Skeletal muscle tissue (tissue), 3 donors: ENCODE measurements at regions not wholly inside any gene's neighbourhood (a gene's known extent, or its start where the extent isn't known, plus 50 kb on each side); places are given as distances from the start of the nearest gene placed in this dataset.

Experiments used
- H3K27ac ChIP-seq: one replicate; pipeline ENCODE4 v1.7.0; 2013; ENCODE audit warnings: mild to moderate bottlenecking, low read depth, low read length, inconsistent platforms
- H3K27me3 ChIP-seq, 3 donors: one replicate each; pipeline ENCODE4 v1.7.0; 2013; ENCODE audit warnings: low read length in 3 of 3; ENCODE audit not compliant: control insufficient read depth in 3 of 3, insufficient read depth in 3 of 3
- H3K36me3 ChIP-seq, 3 donors: one replicate each; pipeline ENCODE4 v1.7.0; 2013; ENCODE audit warnings: low read length in 3 of 3; ENCODE audit not compliant: control insufficient read depth in 3 of 3, insufficient read depth in 3 of 3
- H3K4me1 ChIP-seq, 3 donors: one replicate each; pipeline ENCODE4 v1.7.0; 2013; ENCODE audit warnings: low read length in 3 of 3, mild to moderate bottlenecking in 3 of 3; ENCODE audit not compliant: control insufficient read depth in 3 of 3, insufficient read depth in 3 of 3
- H3K4me3 ChIP-seq, 3 donors: one replicate each; pipeline ENCODE4 v1.7.0; 2013; ENCODE audit warnings: low read length in 3 of 3
- H3K9ac ChIP-seq, 3 donors: one replicate each; pipeline ENCODE4 v1.7.0; 2013; ENCODE audit warnings: low read length in 3 of 3, mild to moderate bottlenecking in 3 of 3, moderate library complexity in 2 of 3, low read depth in 1 of 3
- H3K9me3 ChIP-seq, 3 donors: one replicate each; pipeline ENCODE4 v1.7.0; 2013; ENCODE audit warnings: low read length in 3 of 3; ENCODE audit not compliant: control insufficient read depth in 3 of 3
- donor health status: Osteomylitis.

- no peak overlapping the region for H3K27ac ChIP-seq
- H3K36me3 ChIP-seq: no peaks in the 10 kb centered on the region
- H3K4me1 ChIP-seq: no peaks in the 10 kb centered on the region
- no peaks in the 10 kb centered on the region for H3K27me3 ChIP-seq
- H3K9me3 ChIP-seq: no peaks in the 10 kb centered on the region
- H3K4me3 ChIP-seq: no peak overlapping the region
- H3K9ac ChIP-seq: no peak overlapping the region
Measured at GRCh38 chr20:24131684-24132083, 143.1 kb upstream of the GGTLC1 start.

GRCh38 chr20:24131281-24131680 is 142.7 kb upstream of the GGTLC1 start:
- H3K9ac ChIP-seq: no peak overlapping the region

GRCh38 chr20:24129641-24130040 is 141.1 kb upstream of the GGTLC1 start:
- no peaks in the 10 kb centered on the region for H3K4me1 ChIP-seq
- H3K27ac ChIP-seq: no peak overlapping the region
- no peak overlapping the region for H3K9ac ChIP-seq
- no peaks in the 10 kb centered on the region for H3K27me3 ChIP-seq
- no peaks in the 10 kb centered on the region for H3K9me3 ChIP-seq
- no peak overlapping the region for H3K4me3 ChIP-seq
- H3K36me3 ChIP-seq: no peaks in the 10 kb centered on the region

More at GRCh38 chr20:24131281-24131680, 142.7 kb upstream of the GGTLC1 start:
- H3K36me3 ChIP-seq: no peaks in the 10 kb centered on the region
- H3K9me3 ChIP-seq: no peaks in the 10 kb centered on the region
- no peak overlapping the region for H3K4me3 ChIP-seq
- no peak overlapping the region for H3K27ac ChIP-seq
- H3K4me1 ChIP-seq: no peaks in the 10 kb centered on the region
- H3K27me3 ChIP-seq: no peaks in the 10 kb centered on the region

GRCh38 chr20:24124951-24125650 is 136.5 kb upstream of the GGTLC1 start:
- Histone ChIP-seq H3K27me3 (peaks cover 0 to 10% (median 0%) of the 10 kb centered on the region in 3 donors), H3K36me3 (no peaks in the 10 kb centered on the region), H3K4me3 (no peak overlapping the region), H3K4me1 (no peaks in the 10 kb centered on the region), H3K9ac (no peak overlapping the region), H3K27ac (no peak overlapping the region), H3K9me3 (no peaks in the 10 kb centered on the region)

- Histone ChIP-seq H3K4me3 (no peak overlapping the region), H3K9me3 (no peaks in the 10 kb centered on the region), H3K9ac (no peak overlapping the region), H3K27me3 (peaks cover under 1 to 13% (median under 1%) of the 10 kb centered on the region in 3 donors), H3K27ac (no peak overlapping the region), H3K4me1 (no peaks in the 10 kb centered on the region), H3K36me3 (no peaks in the 10 kb centered on the region)
Measured at GRCh38 chr20:24124003-24124402, 135.4 kb upstream of the GGTLC1 start.

GRCh38 chr20:24118441-24119175 is 130.0 kb upstream of the GGTLC1 start:
- Histone ChIP-seq H3K27ac (no peak overlapping the region), H3K36me3 (no peaks in the 10 kb centered on the region), H3K9ac (no peak overlapping the region), H3K9me3 (no peaks in the 10 kb centered on the region), H3K27me3 (peaks cover 8 to 38% (median 15%) of the 10 kb centered on the region in 3 donors), H3K4me1 (no peaks in the 10 kb centered on the region), H3K4me3 (no peak overlapping the region)

GRCh38 chr20:24118034-24118433 is 129.5 kb upstream of the GGTLC1 start:
- no peak overlapping the region for H3K9ac ChIP-seq
- no peaks in the 10 kb centered on the region for H3K9me3 ChIP-seq
- H3K4me1 ChIP-seq: no peaks in the 10 kb centered on the region
- peaks cover 8 to 37% (median 17%) of the 10 kb centered on the region in 3 donors for H3K27me3 ChIP-seq
- no peak overlapping the region for H3K4me3 ChIP-seq
- no peaks in the 10 kb centered on the region for H3K36me3 ChIP-seq
- no peak overlapping the region for H3K27ac ChIP-seq

- Histone ChIP-seq H3K36me3 (no peaks in the 10 kb centered on the region), H3K27ac (no peak overlapping the region), H3K9me3 (no peaks in the 10 kb centered on the region), H3K4me3 (no peak overlapping the region), H3K4me1 (no peaks in the 10 kb centered on the region), H3K27me3 (peaks cover 8 to 41% (median 21%) of the 10 kb centered on the region in 3 donors), H3K9ac (no peak overlapping the region)
Measured at GRCh38 chr20:24117383-24117782, 128.8 kb upstream of the GGTLC1 start.

- Histone ChIP-seq H3K27ac (no peak overlapping the region), H3K4me1 (no peaks in the 10 kb centered on the region), H3K4me3 (no peak overlapping the region), H3K9me3 (no peaks in the 10 kb centered on the region), H3K9ac (no peak overlapping the region), H3K36me3 (no peaks in the 10 kb centered on the region), H3K27me3 (peaks cover 8 to 41% (median 21%) of the 10 kb centered on the region in 3 donors)
Measured at GRCh38 chr20:24116611-24117010, 128.0 kb upstream of the GGTLC1 start.

GRCh38 chr20:24112360-24112759 is 123.8 kb upstream of the GGTLC1 start:
- H3K27ac ChIP-seq: no peak overlapping the region
- H3K9ac ChIP-seq: no peak overlapping the region
- no peaks in the 10 kb centered on the region for H3K9me3 ChIP-seq
- H3K27me3 ChIP-seq: peaks cover 4 to 15% (median 6%) of the 10 kb centered on the region in 3 donors
- no peak overlapping the region for H3K4me3 ChIP-seq
- no peaks in the 10 kb centered on the region for H3K4me1 ChIP-seq
- no peaks in the 10 kb centered on the region for H3K36me3 ChIP-seq
